ENCODE measurements at regions not wholly inside any gene's neighbourhood (a gene's known extent, or its start where the extent isn't known, plus 50 kb on each side); places are given as distances from the start of the nearest gene placed in this dataset.

- DNase-seq = no peak
These were observed 95.0 kb downstream of the KLF6 start for GRCh38 chr10:3689871-3690510.

GRCh38 chr10:3687510-3688081, 97.4 kb downstream of the KLF6 start:
- no peak for DNase-seq

GRCh38 chr10:3685384-3685783, 99.6 kb downstream of the KLF6 start:
- no peak for DNase-seq

- DNase-seq = no peak
These were observed 100.1 kb downstream of the KLF6 start for GRCh38 chr10:3684891-3685290.

GRCh38 chr10:3683560-3683959, 101.4 kb downstream of the KLF6 start:
- no peak for DNase-seq

- DNase-seq = no peak
These were observed 102.3 kb downstream of the KLF6 start for GRCh38 chr10:3682745-3683144.

GRCh38 chr10:3681642-3682554, 103.1 kb downstream of the KLF6 start:
- DNase-seq = no peak

GRCh38 chr10:3679950-3680629, 104.9 kb downstream of the KLF6 start:
- DNase-seq = no peak

GRCh38 chr10:3678629-3679227, 106.3 kb downstream of the KLF6 start:
- DNase-seq = no peak

GRCh38 chr10:3676564-3676963, 108.4 kb downstream of the KLF6 start:
- DNase-seq = no peak

GRCh38 chr10:3672220-3672619, 112.8 kb downstream of the KLF6 start:
- no peak for DNase-seq

GRCh38 chr10:3671386-3671955, 113.5 kb downstream of the KLF6 start:
- no peak for DNase-seq

- no peak for DNase-seq
These were observed 116.1 kb downstream of the KLF6 start for GRCh38 chr10:3668966-3669330.

GRCh38 chr10:3668276-3668965, 116.6 kb downstream of the KLF6 start:
- no peak for DNase-seq

- DNase-seq = no peak
These were observed 118.3 kb downstream of the KLF6 start for GRCh38 chr10:3666525-3667302.

GRCh38 chr10:3665316-3665908, 119.6 kb downstream of the KLF6 start:
- no peak for DNase-seq

- no peak for DNase-seq
These were observed 122.2 kb downstream of the KLF6 start for GRCh38 chr10:3662775-3663174.

- DNase-seq = no peak
These were observed 123.7 kb downstream of the KLF6 start for GRCh38 chr10:3661271-3661670.

GRCh38 chr10:3660753-3661152, 124.3 kb downstream of the KLF6 start:
- DNase-seq = no peak

GRCh38 chr10:3659203-3659917, 125.6 kb downstream of the KLF6 start:
- DNase-seq = no peak
